Activated CD4-positive, alpha-beta T cell treated with anti-CD3 and anti-CD28 coated beads, Interleukin-2, amount 10 ng/mL, durations not matched to agents 7 days and 5 days (primary cell): ENCODE measurements at regions not wholly inside any gene's neighbourhood (a gene's known extent, or its start where the extent isn't known, plus 50 kb on each side); places are given as distances from the start of the nearest gene placed in this dataset.

ENCODE experiments used
- CTCF ChIA-PET: fragments of 350-600 bp; sonication (Branson Sonifier 250); formaldehyde crosslinking; loops from one replicate; lab custom pipeline; 2021; ENCODE audit warnings: antibody characterized with exemption; lab: Charles Lee
- POLR2A ChIA-PET: fragments of 350-600 bp; sonication (Branson Sonifier 250); formaldehyde crosslinking; loops from one replicate; lab custom pipeline; 2021; ENCODE audit warnings: antibody characterized with exemption; lab: Charles Lee
- DNase-seq: peaks from one replicate; pipeline ENCODE4 v3.0.0-alpha.2; 2020
- H3K27ac Mint-ChIP-seq: one replicate; pipeline ENCODE4 v1.8.0; 2021; ENCODE audit warnings: mild to moderate bottlenecking, moderate library complexity, mixed read lengths
- H3K27me3 Mint-ChIP-seq: one replicate; pipeline ENCODE4 v1.8.0; 2021; ENCODE audit warnings: mixed read lengths
- H3K36me3 Mint-ChIP-seq: one replicate; pipeline ENCODE4 v1.8.0; 2021; ENCODE audit warnings: low read depth, mixed read lengths
- H3K4me1 Mint-ChIP-seq: one replicate; pipeline ENCODE4 v1.8.0; 2021; ENCODE audit warnings: mixed read lengths
- H3K4me3 Mint-ChIP-seq: one replicate; pipeline ENCODE4 v1.8.0; 2021; ENCODE audit warnings: mild to moderate bottlenecking, moderate library complexity, mixed read lengths
- H3K9me3 Mint-ChIP-seq: one replicate; pipeline ENCODE4 v1.8.0; 2021; ENCODE audit warnings: mixed read lengths

- no peaks in the 10 kb centered on the region for H3K4me1 Mint-ChIP-seq
- H3K27ac Mint-ChIP-seq = no peak overlapping the region
- ChIA-PET CTCF (no interaction called here), POLR2A (no interaction called here)
- no peaks in the 10 kb centered on the region for H3K36me3 Mint-ChIP-seq
- no peaks in the 10 kb centered on the region for H3K9me3 Mint-ChIP-seq
- no peak for DNase-seq
- H3K4me3 Mint-ChIP-seq = no peak overlapping the region
- no peaks in the 10 kb centered on the region for H3K27me3 Mint-ChIP-seq
Measured at GRCh38 chr18:27415495-27415894, 230.4 kb upstream of the CHST9 start.

GRCh38 chr18:27414682-27415081 is 229.6 kb upstream of the CHST9 start:
- Mint-ChIP-seq H3K27me3 (no peaks in the 10 kb centered on the region), H3K27ac (no peak overlapping the region), H3K36me3 (no peaks in the 10 kb centered on the region), H3K4me3 (no peak overlapping the region), H3K9me3 (no peaks in the 10 kb centered on the region), H3K4me1 (no peaks in the 10 kb centered on the region)
- no peak for DNase-seq
- ChIA-PET POLR2A (no interaction called here), CTCF (no interaction called here)

- Mint-ChIP-seq H3K4me1 (no peaks in the 10 kb centered on the region), H3K27me3 (no peaks in the 10 kb centered on the region), H3K36me3 (no peaks in the 10 kb centered on the region), H3K4me3 (no peak overlapping the region), H3K27ac (no peak overlapping the region), H3K9me3 (no peaks in the 10 kb centered on the region)
- no peak for DNase-seq
- CTCF ChIA-PET = no interaction called here
- POLR2A ChIA-PET = no interaction called here
Measured at GRCh38 chr18:27413495-27414401, 228.6 kb upstream of the CHST9 start.

GRCh38 chr18:27412556-27412955 is 227.4 kb upstream of the CHST9 start:
- DNase-seq = no peak
- Mint-ChIP-seq H3K27ac (no peak overlapping the region), H3K36me3 (no peaks in the 10 kb centered on the region), H3K4me1 (no peaks in the 10 kb centered on the region), H3K9me3 (no peaks in the 10 kb centered on the region), H3K4me3 (no peak overlapping the region), H3K27me3 (no peaks in the 10 kb centered on the region)
- POLR2A ChIA-PET = no interaction called here
- CTCF ChIA-PET = no interaction called here

GRCh38 chr18:27411911-27412310 is 226.8 kb upstream of the CHST9 start:
- Mint-ChIP-seq H3K27me3 (no peaks in the 10 kb centered on the region), H3K4me3 (no peak overlapping the region), H3K4me1 (no peaks in the 10 kb centered on the region), H3K9me3 (no peaks in the 10 kb centered on the region), H3K36me3 (no peaks in the 10 kb centered on the region), H3K27ac (no peak overlapping the region)
- DNase-seq = no peak
- POLR2A ChIA-PET = no interaction called here
- CTCF ChIA-PET = no interaction called here

GRCh38 chr18:27411013-27411412 is 225.9 kb upstream of the CHST9 start:
- Mint-ChIP-seq H3K9me3 (no peaks in the 10 kb centered on the region), H3K27ac (no peak overlapping the region), H3K4me1 (no peaks in the 10 kb centered on the region), H3K27me3 (no peaks in the 10 kb centered on the region), H3K4me3 (no peak overlapping the region), H3K36me3 (no peaks in the 10 kb centered on the region)
- DNase-seq = no peak
- ChIA-PET CTCF (interaction anchor here (0.6 kb wide), 1 partner anchor 475 kb away, joined by 3 read pairs; no protein-coding TSS in a partner anchor), POLR2A (no interaction called here)

GRCh38 chr18:27404855-27405254 is 219.7 kb upstream of the CHST9 start:
- POLR2A ChIA-PET = no interaction called here
- Mint-ChIP-seq H3K27me3 (no peaks in the 10 kb centered on the region), H3K27ac (no peak overlapping the region), H3K9me3 (no peaks in the 10 kb centered on the region), H3K4me1 (no peaks in the 10 kb centered on the region), H3K36me3 (no peaks in the 10 kb centered on the region), H3K4me3 (no peak overlapping the region)
- DNase-seq = no peak
- CTCF ChIA-PET = interaction anchor here (0.6 kb wide), 1 partner anchor 214 kb away, joined by 3 read pairs; no protein-coding TSS in a partner anchor

- H3K27me3 Mint-ChIP-seq = no peaks in the 10 kb centered on the region
- no peaks in the 10 kb centered on the region for H3K9me3 Mint-ChIP-seq
- H3K27ac Mint-ChIP-seq = no peak overlapping the region
- DNase-seq = no peak
- CTCF ChIA-PET = no interaction called here
- POLR2A ChIA-PET = no interaction called here
- no peaks in the 10 kb centered on the region for H3K36me3 Mint-ChIP-seq
- no peaks in the 10 kb centered on the region for H3K4me1 Mint-ChIP-seq
- H3K4me3 Mint-ChIP-seq = no peak overlapping the region
Measured at GRCh38 chr18:27400001-27400400, 214.9 kb upstream of the CHST9 start.

- H3K4me3 Mint-ChIP-seq = no peak overlapping the region
- DNase-seq = no peak
- CTCF ChIA-PET = no interaction called here
- H3K27ac Mint-ChIP-seq = no peak overlapping the region
- no peaks in the 10 kb centered on the region for H3K9me3 Mint-ChIP-seq
- H3K36me3 Mint-ChIP-seq = no peaks in the 10 kb centered on the region
- POLR2A ChIA-PET = no interaction called here
- no peaks in the 10 kb centered on the region for H3K4me1 Mint-ChIP-seq
- H3K27me3 Mint-ChIP-seq = no peaks in the 10 kb centered on the region
Measured at GRCh38 chr18:27395752-27396151, 210.6 kb upstream of the CHST9 start.

- Mint-ChIP-seq H3K4me1 (no peaks in the 10 kb centered on the region), H3K36me3 (no peaks in the 10 kb centered on the region), H3K27me3 (no peaks in the 10 kb centered on the region), H3K9me3 (no peaks in the 10 kb centered on the region), H3K27ac (no peak overlapping the region), H3K4me3 (no peak overlapping the region)
- DNase-seq = no peak
- ChIA-PET CTCF (no interaction called here), POLR2A (no interaction called here)
Measured at GRCh38 chr18:27394687-27395086, 209.6 kb upstream of the CHST9 start.

GRCh38 chr18:27382567-27383216 is 197.6 kb upstream of the CHST9 start:
- ChIA-PET CTCF (no interaction called here), POLR2A (no interaction called here)
- no peaks in the 10 kb centered on the region for H3K36me3 Mint-ChIP-seq
- no peaks in the 10 kb centered on the region for H3K27me3 Mint-ChIP-seq
- peaks cover 4% of the 10 kb centered on the region for H3K9me3 Mint-ChIP-seq
- no peak for DNase-seq
- no peak overlapping the region for H3K4me3 Mint-ChIP-seq
- no peak overlapping the region for H3K27ac Mint-ChIP-seq
- no peaks in the 10 kb centered on the region for H3K4me1 Mint-ChIP-seq

- no peaks in the 10 kb centered on the region for H3K4me1 Mint-ChIP-seq
- DNase-seq = no peak
- no peaks in the 10 kb centered on the region for H3K36me3 Mint-ChIP-seq
- H3K27ac Mint-ChIP-seq = no peak overlapping the region
- H3K4me3 Mint-ChIP-seq = no peak overlapping the region
- H3K9me3 Mint-ChIP-seq = peaks cover 3% of the 10 kb centered on the region
- CTCF ChIA-PET = no interaction called here
- POLR2A ChIA-PET = no interaction called here
- H3K27me3 Mint-ChIP-seq = no peaks in the 10 kb centered on the region
Measured at GRCh38 chr18:27378431-27379095, 193.5 kb upstream of the CHST9 start.

- ChIA-PET CTCF (no interaction called here), POLR2A (no interaction called here)
- no peak overlapping the region for H3K4me3 Mint-ChIP-seq
- H3K36me3 Mint-ChIP-seq = no peaks in the 10 kb centered on the region
- peaks cover 3% of the 10 kb centered on the region for H3K9me3 Mint-ChIP-seq
- no peaks in the 10 kb centered on the region for H3K27me3 Mint-ChIP-seq
- no peak overlapping the region for H3K27ac Mint-ChIP-seq
- no peaks in the 10 kb centered on the region for H3K4me1 Mint-ChIP-seq
- no peak for DNase-seq
Measured at GRCh38 chr18:27377251-27377650, 192.1 kb upstream of the CHST9 start.
